NCI-H1417 (cell line): ENCODE measurements at regions not wholly inside any gene's neighbourhood (a gene's known extent, or its start where the extent isn't known, plus 50 kb on each side); places are given as distances from the start of the nearest gene placed in this dataset.
"Not testable (repeated sequence)": the region's sequence is repeated elsewhere in the genome, so short reads cannot be mapped to it uniquely, and the experiment has no call there.

Experiments used
- DNase-seq, 3 experiments: peaks; one replicate each; lab custom pipeline; 2025; lab: John Stamatoyannopoulos, UW

DNA sequence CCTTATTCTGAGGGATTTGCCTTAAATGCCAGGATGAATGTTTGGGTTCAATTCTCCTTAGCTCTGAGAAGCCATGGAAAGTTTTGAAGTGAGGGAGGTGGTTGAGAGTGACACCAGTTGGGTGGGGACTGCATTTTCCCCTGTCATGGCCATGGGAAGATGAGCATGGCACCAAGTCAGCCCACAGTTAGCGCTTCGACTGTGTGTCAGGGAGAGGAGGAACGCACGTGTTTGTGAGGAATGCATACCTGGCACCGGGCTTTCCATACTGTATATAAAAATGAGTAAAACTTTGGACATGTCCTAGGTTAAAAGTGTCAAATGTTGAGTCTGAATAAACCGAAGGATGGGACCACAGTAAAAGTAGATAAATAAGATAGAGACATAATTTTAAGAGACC is 187.5 kb upstream of the KL start:
- DNase-seq: no peak

- no peak for DNase-seq
Observed at GRCh38 chr13:32829269-32829668, 187.0 kb upstream of the KL start.

GRCh38 chr13:32829676-32830335 is 186.4 kb upstream of the KL start:
- DNase-seq: no peak

- DNase-seq: no peak
Observed at GRCh38 chr13:32830336-32831031, 185.7 kb upstream of the KL start.

- peak in 2 of 3 experiments; percentile 16 to 52 for DNase-seq
Observed at GRCh38 chr13:32837307-32837972, 178.8 kb upstream of the KL start.

GRCh38 chr13:32837973-32838927 is 178.0 kb upstream of the KL start:
- DNase-seq: peak in 1 of 3 experiments; percentile 15

- DNase-seq: peak; percentile 7 to 86 (median 55)
Observed at GRCh38 chr13:32838945-32839344, 177.3 kb upstream of the KL start.

DNA sequence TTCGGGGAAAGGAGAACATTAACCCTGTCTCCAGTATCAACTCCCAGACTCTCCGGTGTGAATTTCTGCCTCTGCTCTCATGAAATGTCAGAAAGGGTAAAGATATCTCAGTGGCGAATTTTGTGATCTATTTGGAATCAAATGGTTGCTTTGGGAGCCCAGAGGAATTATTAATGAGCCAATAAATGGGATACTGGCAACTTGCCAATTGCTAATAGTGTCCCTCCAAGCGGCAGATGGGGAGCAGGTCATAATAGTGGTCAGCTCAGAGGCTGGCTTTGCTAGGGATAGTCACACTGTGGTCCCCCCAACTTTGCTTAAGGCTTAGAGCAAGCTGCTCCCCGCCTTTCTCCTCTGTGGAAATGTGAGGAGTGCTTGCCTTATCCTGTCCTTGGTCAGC is 176.1 kb upstream of the KL start:
- DNase-seq: peak in 1 of 3 experiments; percentile 8

GRCh38 chr13:32840989-32841713 is 175.1 kb upstream of the KL start:
- DNase-seq: no peak

DNA sequence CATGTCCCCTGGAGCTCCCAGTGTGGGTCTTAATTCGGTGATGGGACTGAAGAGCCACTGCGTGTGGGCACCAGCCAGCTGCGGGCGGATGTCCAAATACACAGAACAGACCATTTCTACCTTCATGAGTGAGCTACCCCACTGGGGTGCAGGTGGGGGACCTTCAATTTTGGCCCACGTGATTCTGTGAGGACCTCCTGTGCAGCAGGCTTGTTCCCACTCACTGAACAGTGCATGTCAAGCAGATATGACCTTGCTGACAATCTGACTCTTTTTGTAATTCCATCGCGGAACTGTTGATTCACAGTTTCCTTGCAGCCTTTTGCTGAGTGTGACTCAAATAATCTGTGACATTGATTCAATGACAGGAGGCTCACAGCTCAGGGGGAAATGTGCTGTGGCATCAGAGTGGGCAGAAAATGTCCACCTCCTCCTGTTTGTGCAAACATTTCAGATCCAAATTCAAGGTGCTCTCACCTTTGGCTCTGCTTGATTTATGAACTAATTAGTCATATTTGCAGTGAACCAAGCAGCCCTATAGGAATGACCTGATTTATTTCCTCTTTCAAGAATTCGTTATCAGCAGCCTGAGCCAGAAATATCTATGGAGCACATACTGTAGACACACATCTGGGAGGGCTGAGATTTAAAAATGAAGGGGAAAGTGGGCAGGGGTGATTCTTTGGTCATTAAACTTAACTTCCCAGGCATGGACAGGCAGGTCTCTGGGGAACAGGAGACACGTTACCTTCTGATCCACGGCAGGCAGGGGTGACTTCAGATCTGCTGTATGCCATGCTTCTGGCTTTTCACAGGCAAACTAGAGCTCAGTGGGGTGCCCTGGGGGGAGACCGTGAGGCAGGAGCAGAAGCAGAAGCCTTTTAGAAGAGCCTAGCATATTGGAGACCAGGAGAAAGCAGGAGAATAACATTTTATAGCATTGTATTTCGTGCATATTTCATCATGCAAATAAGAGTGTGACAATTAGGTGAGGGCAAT is 170.0 kb upstream of the KL start:
- DNase-seq: peak in 2 of 3 experiments; percentile 43 to 76

DNA sequence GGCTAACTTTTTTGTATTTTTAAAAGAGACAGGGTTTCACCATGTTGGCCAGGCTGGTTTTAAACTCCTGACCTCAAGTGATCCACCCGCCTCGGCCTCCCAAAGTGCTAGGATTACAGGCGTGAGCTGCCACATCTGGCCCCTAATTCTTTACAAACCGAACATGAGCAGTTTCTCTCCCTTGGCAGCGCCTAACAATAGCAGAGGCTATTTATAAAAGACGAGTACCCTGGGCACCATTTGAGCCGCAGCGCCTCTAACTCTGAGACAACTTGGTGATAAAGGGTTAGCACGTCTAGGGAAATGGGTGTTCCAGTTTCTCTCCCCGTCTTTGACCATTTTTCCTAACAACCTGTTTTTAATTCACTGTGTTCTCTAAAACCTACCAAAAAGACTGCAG is 168.2 kb upstream of the KL start:
- not testable (repeated sequence) for DNase-seq

- no peak for DNase-seq
Observed at GRCh38 chr13:32849369-32849768, 166.9 kb upstream of the KL start.

GRCh38 chr13:32850316-32851052 is 165.7 kb upstream of the KL start:
- DNase-seq: no peak

- DNase-seq: peak in 1 of 3 experiments; percentile 35
Observed at GRCh38 chr13:32851083-32852069, 164.8 kb upstream of the KL start.

- DNase-seq: no peak
Observed at GRCh38 chr13:32852526-32852925, 163.7 kb upstream of the KL start.

DNA sequence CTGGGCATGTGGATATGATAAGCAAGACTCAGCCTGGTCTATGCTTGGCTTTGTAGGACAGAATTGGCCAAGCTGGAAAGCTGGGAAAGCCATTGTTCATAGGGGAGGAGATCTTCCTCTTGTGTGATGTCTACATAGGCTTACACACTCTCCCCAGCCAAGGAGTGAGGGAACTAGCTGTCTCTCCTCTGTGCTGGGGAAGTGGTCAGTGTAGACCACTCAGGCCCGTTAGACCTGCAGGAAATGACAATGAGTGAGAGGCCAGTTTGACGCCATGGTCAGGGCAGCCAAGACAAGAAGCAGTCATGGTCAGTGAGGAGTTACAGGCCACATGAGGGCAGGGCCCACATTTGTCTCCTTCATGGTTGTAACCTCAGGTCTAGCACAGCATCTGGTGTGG is 159.1 kb upstream of the KL start:
- no peak for DNase-seq

DNA sequence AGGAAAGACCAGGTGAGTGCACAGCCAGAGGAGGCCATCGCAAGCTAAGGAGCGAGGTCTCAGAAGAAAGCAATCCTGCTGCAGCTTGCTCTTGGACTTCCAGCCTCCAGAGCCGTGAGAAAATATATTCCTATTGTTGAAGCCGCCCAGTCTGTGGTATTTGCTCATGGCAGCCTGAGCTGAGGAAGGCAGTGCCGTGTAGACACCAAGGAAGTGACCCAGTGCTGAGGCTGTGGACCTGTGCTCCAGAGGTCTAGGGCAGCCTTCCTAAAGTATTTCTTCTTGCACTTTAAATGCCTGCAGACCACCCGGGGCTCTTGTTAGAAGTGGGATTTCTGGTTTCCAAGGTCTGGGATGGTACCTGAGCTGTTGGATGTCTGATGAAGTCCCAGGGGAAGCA is 158.5 kb upstream of the KL start:
- DNase-seq: no peak

DNA sequence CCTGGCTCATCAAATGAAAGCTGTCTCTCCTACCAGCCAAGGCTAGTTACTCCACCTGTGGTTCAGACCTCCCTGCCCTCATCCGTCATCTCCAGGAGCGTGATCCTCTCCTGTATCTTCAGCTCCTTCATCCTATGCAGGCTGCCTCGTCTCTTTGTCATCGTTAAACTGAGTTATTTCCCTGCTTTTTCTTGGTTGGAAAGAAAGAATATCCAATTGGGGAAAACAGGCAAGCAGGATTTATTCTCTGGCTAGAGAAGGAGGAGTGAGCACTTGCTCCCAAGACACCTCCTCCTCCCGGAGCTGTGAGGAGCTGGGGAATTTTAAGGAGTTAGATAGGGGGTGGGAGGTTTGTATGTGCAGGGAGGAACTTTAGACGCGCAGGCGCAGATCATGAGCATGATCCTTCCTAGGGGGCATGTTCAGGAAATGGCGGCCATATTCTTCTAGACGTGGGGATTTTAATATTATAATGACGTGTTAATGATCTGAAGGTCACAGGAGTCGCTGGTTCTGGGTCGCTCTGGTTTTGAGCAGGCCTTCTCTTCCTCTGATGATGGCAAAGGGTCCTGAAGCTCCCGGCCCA is 156.4 kb upstream of the KL start:
- DNase-seq: no peak
